ENCODE measurements at regions not wholly inside any gene's neighbourhood (a gene's known extent, or its start where the extent isn't known, plus 50 kb on each side); places are given as distances from the start of the nearest gene placed in this dataset.

- no peaks in the 10 kb centered on the region for H3K36me3 ChIP-seq (ENCODE audit: insufficient read depth, low read length)
- no peaks in the 10 kb centered on the region for H3K9me3 ChIP-seq (ENCODE audit: low read length)
- H2AFZ ChIP-seq (ENCODE audit: low read length) = no peak overlapping the region
- no peaks in the 10 kb centered on the region for H3K9me2 ChIP-seq (ENCODE audit: low read depth, low read length)
- H3K79me2 ChIP-seq (ENCODE audit: insufficient read depth, low read length) = no peaks in the 10 kb centered on the region
- no peaks in the 10 kb centered on the region for H3K27me3 ChIP-seq (ENCODE audit: insufficient read depth, low read length)
- H3F3A ChIP-seq (ENCODE audit: insufficient read depth, low read length) = no peaks in the 10 kb centered on the region
- TF ChIP-seq EZH2 (IDR thresholded peaks at IDR 0.05; ENCODE audit: borderline replicate concordance, low read length) (no peak), CTCF (IDR thresholded peaks at IDR 0.05; ENCODE audit: low read length) (no peak)
- H4K20me1 ChIP-seq (ENCODE audit: insufficient read depth, low read length) = no peaks in the 10 kb centered on the region
- no peak overlapping the region for H3K9ac ChIP-seq (ENCODE audit: low read length)
- H3K27ac ChIP-seq (ENCODE audit: low read depth, low read length, poor library complexity, severe bottlenecking) = no peak overlapping the region
- no peak overlapping the region for H3K4me2 ChIP-seq (ENCODE audit: low read length)
- H3K4me1 ChIP-seq (ENCODE audit: insufficient read depth, low read length, severe bottlenecking) = no peaks in the 10 kb centered on the region
- no peak overlapping the region for H3K4me3 ChIP-seq (ENCODE audit: low read depth, low read length, poor library complexity, severe bottlenecking)
Measured at GRCh38 chr1:79079770-79080169, 73.2 kb upstream of the ADGRL4 start.

- H3K9ac ChIP-seq (ENCODE audit: low read length) = no peak overlapping the region
- no peaks in the 10 kb centered on the region for H3K27me3 ChIP-seq (ENCODE audit: insufficient read depth, low read length)
- H2AFZ ChIP-seq (ENCODE audit: low read length) = no peak overlapping the region
- no peak overlapping the region for H3K27ac ChIP-seq (ENCODE audit: low read depth, low read length, poor library complexity, severe bottlenecking)
- TF ChIP-seq CTCF (IDR thresholded peaks at IDR 0.05; ENCODE audit: low read length) = no peak
- no peaks in the 10 kb centered on the region for H3K79me2 ChIP-seq (ENCODE audit: insufficient read depth, low read length)
- H3K4me1 ChIP-seq (ENCODE audit: insufficient read depth, low read length, severe bottlenecking) = no peaks in the 10 kb centered on the region
- H3K9me2 ChIP-seq (ENCODE audit: low read depth, low read length) = no peaks in the 10 kb centered on the region
- no peak overlapping the region for H3K4me3 ChIP-seq (ENCODE audit: low read depth, low read length, poor library complexity, severe bottlenecking)
- no peaks in the 10 kb centered on the region for H3K9me3 ChIP-seq (ENCODE audit: low read length)
- no peaks in the 10 kb centered on the region for H3F3A ChIP-seq (ENCODE audit: insufficient read depth, low read length)
- H4K20me1 ChIP-seq (ENCODE audit: insufficient read depth, low read length) = no peaks in the 10 kb centered on the region
- H3K36me3 ChIP-seq (ENCODE audit: insufficient read depth, low read length) = no peaks in the 10 kb centered on the region
- H3K4me2 ChIP-seq (ENCODE audit: low read length) = no peak overlapping the region
Measured at GRCh38 chr1:79074975-79075374, 68.4 kb upstream of the ADGRL4 start.

- Histone ChIP-seq H3K4me1 (ENCODE audit: insufficient read depth, low read length, severe bottlenecking) (no peaks in the 10 kb centered on the region), H3K9me2 (ENCODE audit: low read depth, low read length) (no peaks in the 10 kb centered on the region), H3K4me3 (ENCODE audit: low read depth, low read length, poor library complexity, severe bottlenecking) (no peak overlapping the region), H4K20me1 (ENCODE audit: insufficient read depth, low read length) (no peaks in the 10 kb centered on the region), H3K27ac (ENCODE audit: low read depth, low read length, poor library complexity, severe bottlenecking) (no peak overlapping the region), H3K27me3 (ENCODE audit: insufficient read depth, low read length) (no peaks in the 10 kb centered on the region), H3F3A (ENCODE audit: insufficient read depth, low read length) (no peaks in the 10 kb centered on the region), H3K36me3 (ENCODE audit: insufficient read depth, low read length) (no peaks in the 10 kb centered on the region), H3K9me3 (ENCODE audit: low read length) (no peaks in the 10 kb centered on the region), H3K79me2 (ENCODE audit: insufficient read depth, low read length) (no peaks in the 10 kb centered on the region), H3K4me2 (ENCODE audit: low read length) (no peak overlapping the region), H2AFZ (ENCODE audit: low read length) (no peak overlapping the region), H3K9ac (ENCODE audit: low read length) (no peak overlapping the region)
- TF ChIP-seq EZH2 (IDR thresholded peaks at IDR 0.05; ENCODE audit: borderline replicate concordance, low read length) (no peak), CTCF (IDR thresholded peaks at IDR 0.05; ENCODE audit: low read length) (no peak)
Measured at GRCh38 chr1:79069828-79070227, 63.3 kb upstream of the ADGRL4 start.
